ENCODE measurements at regions not wholly inside any gene's neighbourhood (a gene's known extent, or its start where the extent isn't known, plus 50 kb on each side); places are given as distances from the start of the nearest gene placed in this dataset.

DNA sequence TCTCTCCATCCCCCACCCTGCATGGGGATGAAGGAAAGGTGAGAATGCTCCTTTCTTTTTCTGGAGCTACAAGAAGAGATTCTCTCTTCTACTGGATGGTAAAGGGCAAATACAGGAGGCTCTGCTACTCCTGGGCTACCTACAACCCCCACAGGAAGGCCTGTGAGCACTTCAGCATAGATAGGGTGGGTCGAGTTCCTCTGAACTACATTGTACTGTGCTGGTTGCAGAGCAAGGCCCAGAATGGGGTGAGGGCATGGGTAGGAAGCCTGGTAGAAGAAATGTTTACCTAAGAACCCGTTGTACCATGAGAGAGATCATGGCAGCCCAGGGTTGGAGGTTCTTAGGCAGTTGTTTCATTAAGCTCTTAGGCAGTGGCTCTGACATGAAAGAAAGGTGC, 510.4 kb downstream of the MID1IP1 start:
- intact Hi-C loops (cut with DNase I) = no loop called here
- no peak overlapping the region for H3K4me3 ChIP-seq
- H3K4me1 ChIP-seq = no peaks in the 10 kb centered on the region
- no peaks in the 10 kb centered on the region for H3K9me3 ChIP-seq
- no peaks in the 10 kb centered on the region for H3K36me3 ChIP-seq
- H3K27me3 ChIP-seq = no peaks in the 10 kb centered on the region
- WGBS, 2 donors = 51 to 57% methylated on average over 1 to 2 of the region's 2 CpGs
- TF ChIP-seq, protein P1, sequence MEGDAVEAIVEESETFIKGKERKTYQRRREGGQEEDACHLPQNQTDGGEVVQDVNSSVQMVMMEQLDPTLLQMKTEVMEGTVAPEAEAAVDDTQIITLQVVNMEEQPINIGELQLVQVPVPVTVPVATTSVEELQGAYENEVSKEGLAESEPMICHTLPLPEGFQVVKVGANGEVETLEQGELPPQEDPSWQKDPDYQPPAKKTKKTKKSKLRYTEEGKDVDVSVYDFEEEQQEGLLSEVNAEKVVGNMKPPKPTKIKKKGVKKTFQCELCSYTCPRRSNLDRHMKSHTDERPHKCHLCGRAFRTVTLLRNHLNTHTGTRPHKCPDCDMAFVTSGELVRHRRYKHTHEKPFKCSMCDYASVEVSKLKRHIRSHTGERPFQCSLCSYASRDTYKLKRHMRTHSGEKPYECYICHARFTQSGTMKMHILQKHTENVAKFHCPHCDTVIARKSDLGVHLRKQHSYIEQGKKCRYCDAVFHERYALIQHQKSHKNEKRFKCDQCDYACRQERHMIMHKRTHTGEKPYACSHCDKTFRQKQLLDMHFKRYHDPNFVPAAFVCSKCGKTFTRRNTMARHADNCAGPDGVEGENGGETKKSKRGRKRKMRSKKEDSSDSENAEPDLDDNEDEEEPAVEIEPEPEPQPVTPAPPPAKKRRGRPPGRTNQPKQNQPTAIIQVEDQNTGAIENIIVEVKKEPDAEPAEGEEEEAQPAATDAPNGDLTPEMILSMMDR (IDR thresholded peaks at IDR 0.05) = no peak
- no peak for TF ChIP-seq POLR2A (IDR thresholded peaks at IDR 0.05)
- H3K27ac ChIP-seq = no peak overlapping the region
- DNase-seq = no peak

DNA sequence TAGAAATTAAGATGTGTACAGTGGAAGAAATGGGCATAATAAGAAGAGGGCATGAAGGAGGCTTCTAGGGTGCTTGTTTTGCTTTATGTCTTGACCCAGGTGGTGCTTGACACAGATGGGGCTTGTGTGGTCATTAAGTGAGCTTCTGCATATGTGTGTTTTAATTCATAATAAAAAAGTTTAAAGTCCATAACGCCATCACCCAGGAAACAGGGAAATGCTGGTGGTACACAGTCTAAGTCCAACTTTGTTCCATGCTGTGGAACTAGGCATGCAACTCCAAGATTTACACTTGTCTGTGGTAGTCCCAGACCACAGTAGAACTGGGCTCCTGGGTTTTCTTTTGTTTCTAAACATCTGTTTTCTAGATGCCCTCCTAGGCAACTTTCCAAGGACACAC, 511.9 kb downstream of the MID1IP1 start:
- H3K9me3 ChIP-seq = no peaks in the 10 kb centered on the region
- no peak for DNase-seq
- no peaks in the 10 kb centered on the region for H3K27me3 ChIP-seq
- no peak overlapping the region for H3K27ac ChIP-seq
- WGBS, 2 donors = 69 to 92% methylated on average over 1 of the region's 1 CpG
- TF ChIP-seq, protein P1 (IDR thresholded peaks at IDR 0.05) = no peak
- no peak for TF ChIP-seq POLR2A (IDR thresholded peaks at IDR 0.05)
- H3K4me3 ChIP-seq = no peak overlapping the region
- no peaks in the 10 kb centered on the region for H3K36me3 ChIP-seq
- intact Hi-C loops (cut with DNase I) = no loop called here
- H3K4me1 ChIP-seq = no peaks in the 10 kb centered on the region

DNA sequence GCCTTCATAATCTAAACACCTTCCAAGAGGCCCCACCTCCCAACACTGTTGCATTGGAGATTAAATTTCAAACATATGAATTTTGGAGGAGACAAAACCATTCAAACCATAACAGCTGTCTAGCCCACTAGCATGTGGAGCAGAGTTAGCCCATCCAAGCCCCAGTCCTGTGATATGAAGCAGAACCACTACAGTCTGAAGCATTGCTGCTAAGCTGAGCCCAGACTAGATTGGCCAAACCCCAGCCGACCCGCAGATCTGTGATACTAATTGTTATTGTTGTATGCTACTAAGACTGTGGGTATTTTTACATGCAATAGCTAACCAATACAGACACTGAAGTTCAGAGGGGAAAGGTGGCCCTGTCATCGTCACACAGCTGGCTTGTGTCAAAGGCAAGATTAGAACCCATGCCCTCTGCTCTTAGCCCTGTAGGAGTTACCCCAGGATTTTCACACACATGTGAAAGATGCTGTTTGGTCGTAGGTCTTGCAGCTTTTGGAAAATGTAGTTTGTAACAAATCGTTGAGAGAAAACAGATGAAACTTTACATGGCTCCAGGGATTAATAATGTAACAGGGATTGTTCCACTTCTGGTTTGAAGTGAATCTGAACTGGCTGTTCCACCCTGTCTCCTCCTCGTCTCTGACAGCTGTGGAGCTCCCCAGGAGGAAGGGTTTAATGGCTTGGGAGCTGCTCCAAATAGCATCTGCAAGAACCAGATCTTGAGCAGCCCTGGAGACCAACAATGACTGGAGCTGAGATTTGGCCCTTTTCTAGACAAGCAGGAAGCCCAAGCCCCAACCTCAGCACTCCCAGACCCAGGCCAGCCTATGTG, 517.5 kb downstream of the MID1IP1 start:
- WGBS, 2 donors = 49 to 54% methylated on average over 3 to 6 of the region's 6 CpGs
- H3K27me3 ChIP-seq = no peaks in the 10 kb centered on the region
- no peak overlapping the region for H3K4me3 ChIP-seq
- no peak for DNase-seq
- H3K27ac ChIP-seq = no peak overlapping the region
- H3K9me3 ChIP-seq = no peaks in the 10 kb centered on the region
- TF ChIP-seq, protein P1 (IDR thresholded peaks at IDR 0.05) = no peak
- TF ChIP-seq POLR2A (IDR thresholded peaks at IDR 0.05) = no peak
- intact Hi-C loops (cut with DNase I) = no loop called here
- H3K4me1 ChIP-seq = no peaks in the 10 kb centered on the region
- H3K36me3 ChIP-seq = no peaks in the 10 kb centered on the region

DNA sequence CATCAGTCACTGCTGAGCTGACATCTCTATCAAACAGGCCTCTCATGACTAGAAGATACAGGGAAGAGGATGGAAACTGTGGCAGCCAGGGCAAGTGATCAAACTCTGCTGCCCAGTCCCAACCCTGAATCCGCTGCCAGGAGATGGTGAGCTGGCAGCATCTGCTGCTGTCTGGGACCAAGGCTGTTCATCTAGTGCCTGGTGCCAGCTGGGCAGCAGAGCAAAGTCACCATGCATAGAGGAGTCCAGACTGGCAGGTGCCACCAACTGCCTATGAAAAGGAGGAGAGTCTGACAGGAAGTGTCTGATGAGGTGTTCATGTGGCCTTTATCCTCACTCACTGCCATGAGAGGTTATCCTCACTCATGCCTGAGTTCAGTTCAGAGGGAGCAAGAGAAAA, 518.9 kb downstream of the MID1IP1 start:
- H3K4me1 ChIP-seq = no peaks in the 10 kb centered on the region
- WGBS, 2 donors = no CpG with 5 or more reads among the region's 1 CpG
- H3K27me3 ChIP-seq = no peaks in the 10 kb centered on the region
- H3K4me3 ChIP-seq = no peak overlapping the region
- H3K36me3 ChIP-seq = no peaks in the 10 kb centered on the region
- H3K27ac ChIP-seq = no peak overlapping the region
- intact Hi-C loops (cut with DNase I) = no loop called here
- DNase-seq = no peak
- no peaks in the 10 kb centered on the region for H3K9me3 ChIP-seq
- TF ChIP-seq, protein P1 (IDR thresholded peaks at IDR 0.05) = no peak
- TF ChIP-seq POLR2A (IDR thresholded peaks at IDR 0.05) = no peak

DNA sequence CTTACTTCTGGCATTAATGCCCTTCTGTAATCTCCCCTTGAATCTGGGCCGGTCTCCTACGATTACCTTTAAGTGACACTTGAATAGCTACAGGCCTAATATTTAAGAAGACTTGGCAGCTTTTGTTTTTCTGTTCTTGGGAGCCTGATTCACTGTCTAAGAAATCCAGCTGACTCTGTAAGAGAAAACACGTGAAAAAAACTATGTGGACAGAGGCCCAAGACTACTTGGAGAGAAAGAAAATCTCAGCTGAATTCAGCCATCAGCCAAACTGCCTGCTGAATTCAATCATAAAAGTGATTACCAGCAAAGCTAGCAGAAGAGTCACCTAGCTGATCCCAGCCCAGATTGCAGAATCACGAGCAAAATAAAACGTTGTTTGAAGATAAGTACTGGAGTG, 521.2 kb downstream of the MID1IP1 start:
- intact Hi-C loops (cut with DNase I) = no loop called here
- WGBS, 2 donors = 40 to 80% methylated on average over 5 of the region's 5 CpGs
- no peak overlapping the region for H3K27ac ChIP-seq
- H3K27me3 ChIP-seq = no peaks in the 10 kb centered on the region
- TF ChIP-seq POLR2A (IDR thresholded peaks at IDR 0.05) = no peak
- TF ChIP-seq, protein P1 (IDR thresholded peaks at IDR 0.05) = no peak
- H3K9me3 ChIP-seq = no peaks in the 10 kb centered on the region
- no peak for DNase-seq
- H3K4me3 ChIP-seq = no peak overlapping the region
- no peaks in the 10 kb centered on the region for H3K4me1 ChIP-seq
- H3K36me3 ChIP-seq = no peaks in the 10 kb centered on the region
